ENCODE measurements at regions not wholly inside any gene's neighbourhood (a gene's known extent, or its start where the extent isn't known, plus 50 kb on each side); places are given as distances from the start of the nearest gene placed in this dataset.

- no peak overlapping the region for H3T11ph ChIP-seq (ENCODE audit: low read length)
- no CpG with 5 or more reads among the region's 4 CpGs for whole genome bisulfite sequencing (ENCODE audit: extremely low coverage, insufficient read length, low lambda C conversion rate)
Measured at GRCh38 chr4:18937746-18938145, 916.2 kb upstream of the LCORL start.

More at GRCh38 chr4:18937746-18938145, 916.2 kb upstream of the LCORL start:
- H3K4me3 Mint-ChIP-seq = no peak overlapping the region
- Histone ChIP-seq H4K8ac (replicated peaks; ENCODE audit: insufficient read length, low read depth, low read length) (no peak overlapping the region), H3K9me3 (ENCODE audit: control insufficient read depth, low read depth, low read length) (no peaks in the 10 kb centered on the region), H2BK12ac (ENCODE audit: insufficient read length, low read depth, low read length) (no peak overlapping the region), H4K5ac (ENCODE audit: insufficient read length, low read depth, low read length) (no peak overlapping the region), H2BK20ac (ENCODE audit: low read depth, low read length, poor library complexity, severe bottlenecking) (no peak overlapping the region), H3K56ac (ENCODE audit: insufficient read length, low read depth, low read length) (no peak overlapping the region), H2BK120ac (ENCODE audit: low read depth, low read length, poor library complexity, severe bottlenecking) (no peak overlapping the region), H2AFZ (ENCODE audit: low read length) (no peak overlapping the region), H3K14ac (ENCODE audit: insufficient read depth, low read length) (no peak overlapping the region), H2BK15ac (ENCODE audit: low read depth, low read length) (no peak overlapping the region), H3K23me2 (ENCODE audit: insufficient read length, low read depth, low read length, poor library complexity, severe bottlenecking) (no peaks in the 10 kb centered on the region), H3K9ac (ENCODE audit: extremely low read depth, insufficient read length, low read length) (no peak overlapping the region), H3K4me2 (ENCODE audit: insufficient read depth, insufficient read length, low read length) (no peak overlapping the region), H4K91ac (ENCODE audit: insufficient read length, low read depth, low read length) (no peak overlapping the region), H2BK5ac (ENCODE audit: insufficient read length, low read length) (no peak overlapping the region), H3K79me1 (ENCODE audit: insufficient read depth, low read depth, low read length, poor library complexity, severe bottlenecking) (no peaks in the 10 kb centered on the region), H3K18ac (ENCODE audit: insufficient read length, low read depth, low read length) (no peak overlapping the region), H3K4ac (ENCODE audit: low read depth, low read length) (no peak overlapping the region), H3K23ac (ENCODE audit: insufficient read length, low read depth, low read length) (no peak overlapping the region), H2AK5ac (ENCODE audit: insufficient read length, low read length) (no peak overlapping the region), H4K20me1 (ENCODE audit: control insufficient read depth, insufficient read depth, insufficient read length) (no peaks in the 10 kb centered on the region), H3K27me3 (ENCODE audit: insufficient read depth, low read length) (no peaks in the 10 kb centered on the region), H3K79me2 (ENCODE audit: insufficient read depth, low read length) (no peaks in the 10 kb centered on the region), H3K4me1 (ENCODE audit: insufficient read depth, low read length) (peaks cover 2% of the 10 kb centered on the region; the same call in 1 of the 2 replicates), H3K27ac (ENCODE audit: insufficient read length, low read depth, low read length) (no peak overlapping the region)
- no peaks in the 10 kb centered on the region for H3K27me3 Mint-ChIP-seq (ENCODE audit: low read depth)
- H3K36me3 Mint-ChIP-seq (ENCODE audit: insufficient read depth in 1 of 3, low read depth in 3 of 3) = peaks cover 0 to 2% (median 0%) of the 10 kb centered on the region in 3 experiments; a peak in 1 of 7 replicates
- peaks cover 10 to 14% of the 10 kb centered on the region in 2 experiments for H3K4me1 Mint-ChIP-seq
- no peak for DNase-seq
- H3K27ac Mint-ChIP-seq = no peak overlapping the region
- TF ChIP-seq CTCF (conservative IDR thresholded peaks at IDR 0.05) = no peak
- H3K9me3 Mint-ChIP-seq = no peaks in the 10 kb centered on the region; a peak in 1 of 5 replicates
